ENCODE measurements at regions not wholly inside any gene's neighbourhood (a gene's known extent, or its start where the extent isn't known, plus 50 kb on each side); places are given as distances from the start of the nearest gene placed in this dataset.

GRCh38 chr2:239608723-239609122 lies 207.9 kb upstream of the HDAC4 start:
- no peak for DNase-seq

GRCh38 chr2:239608260-239608659 lies 207.4 kb upstream of the HDAC4 start:
- DNase-seq, result no peak

GRCh38 chr2:239607517-239608191 lies 206.8 kb upstream of the HDAC4 start:
- DNase-seq, result no peak

DNA sequence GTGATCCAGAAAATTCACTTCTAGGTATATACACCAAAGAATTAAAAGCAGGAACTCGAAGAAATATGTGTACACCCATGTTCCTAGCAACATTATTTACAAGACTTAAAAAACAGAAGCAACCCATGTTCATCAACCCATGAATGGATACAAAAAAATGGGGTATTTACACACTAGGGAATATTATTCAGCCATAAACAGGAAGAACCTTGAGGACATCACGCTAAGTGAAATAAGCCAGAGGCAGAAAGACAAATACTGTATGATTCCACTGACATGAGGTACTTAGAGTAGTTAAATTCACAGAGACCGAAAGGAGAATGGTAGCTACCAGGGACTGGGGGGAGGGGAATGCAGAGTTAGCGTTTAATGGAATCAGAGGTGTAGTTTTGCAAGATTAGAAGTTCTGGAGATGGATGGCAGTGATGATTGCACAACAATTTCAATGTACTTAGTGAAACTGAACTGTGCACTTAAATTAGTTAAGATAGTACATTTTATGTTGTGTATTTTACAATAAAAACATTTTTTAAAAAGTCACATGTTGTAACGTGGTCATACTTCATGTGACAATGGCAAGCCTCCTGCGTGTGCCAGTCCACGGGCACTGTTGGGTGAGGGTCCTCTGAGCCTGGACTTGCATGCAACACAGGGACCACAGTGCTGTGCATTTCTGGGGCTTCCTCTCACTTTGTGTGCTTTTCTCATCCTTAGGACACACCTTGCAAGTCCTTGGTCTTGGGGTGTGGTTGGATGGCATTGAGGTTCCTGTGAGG lies 206.1 kb upstream of the HDAC4 start:
- DNase-seq, result no peak

DNA sequence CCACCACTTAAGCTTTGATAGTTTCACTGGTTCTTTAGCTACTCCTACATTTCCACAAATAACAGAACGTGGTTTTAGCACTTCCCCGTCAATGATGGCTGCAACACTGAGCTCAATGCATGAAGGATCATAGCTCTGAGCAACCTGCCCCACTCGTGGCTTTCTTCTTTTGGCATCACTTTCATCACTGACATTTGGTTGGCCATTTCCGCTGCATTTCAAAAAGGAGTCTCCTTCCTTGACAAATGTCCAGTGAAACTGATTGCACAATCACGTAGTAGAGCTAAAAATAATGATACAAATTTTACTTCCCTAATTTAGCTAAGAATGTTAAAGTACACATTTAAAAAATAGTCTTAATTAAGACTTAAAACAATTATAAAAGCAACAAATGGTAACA lies 205.2 kb upstream of the HDAC4 start:
- peak; percentile 75 for DNase-seq

- no peak for DNase-seq
These were observed 204.6 kb upstream of the HDAC4 start for GRCh38 chr2:239605409-239605808.

DNA sequence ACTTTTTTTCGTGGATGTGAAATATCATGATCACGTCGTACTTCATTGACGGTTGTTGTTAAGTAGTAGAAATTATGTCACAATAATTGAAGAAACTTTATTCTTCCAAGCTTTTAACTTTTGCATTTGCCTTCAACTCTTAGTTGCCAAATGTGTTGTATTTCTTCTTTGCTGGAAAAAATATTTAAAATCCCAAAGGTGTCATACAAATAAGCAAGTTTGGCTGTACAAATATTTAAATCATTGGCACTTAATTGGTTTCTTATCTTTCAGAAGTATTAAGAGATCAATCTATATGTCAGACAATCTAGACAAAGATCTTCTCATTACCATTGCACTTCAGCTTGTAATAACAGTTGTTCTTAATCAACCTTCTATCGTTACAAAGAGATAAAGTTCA lies 204.0 kb upstream of the HDAC4 start:
- no peak for DNase-seq

DNA sequence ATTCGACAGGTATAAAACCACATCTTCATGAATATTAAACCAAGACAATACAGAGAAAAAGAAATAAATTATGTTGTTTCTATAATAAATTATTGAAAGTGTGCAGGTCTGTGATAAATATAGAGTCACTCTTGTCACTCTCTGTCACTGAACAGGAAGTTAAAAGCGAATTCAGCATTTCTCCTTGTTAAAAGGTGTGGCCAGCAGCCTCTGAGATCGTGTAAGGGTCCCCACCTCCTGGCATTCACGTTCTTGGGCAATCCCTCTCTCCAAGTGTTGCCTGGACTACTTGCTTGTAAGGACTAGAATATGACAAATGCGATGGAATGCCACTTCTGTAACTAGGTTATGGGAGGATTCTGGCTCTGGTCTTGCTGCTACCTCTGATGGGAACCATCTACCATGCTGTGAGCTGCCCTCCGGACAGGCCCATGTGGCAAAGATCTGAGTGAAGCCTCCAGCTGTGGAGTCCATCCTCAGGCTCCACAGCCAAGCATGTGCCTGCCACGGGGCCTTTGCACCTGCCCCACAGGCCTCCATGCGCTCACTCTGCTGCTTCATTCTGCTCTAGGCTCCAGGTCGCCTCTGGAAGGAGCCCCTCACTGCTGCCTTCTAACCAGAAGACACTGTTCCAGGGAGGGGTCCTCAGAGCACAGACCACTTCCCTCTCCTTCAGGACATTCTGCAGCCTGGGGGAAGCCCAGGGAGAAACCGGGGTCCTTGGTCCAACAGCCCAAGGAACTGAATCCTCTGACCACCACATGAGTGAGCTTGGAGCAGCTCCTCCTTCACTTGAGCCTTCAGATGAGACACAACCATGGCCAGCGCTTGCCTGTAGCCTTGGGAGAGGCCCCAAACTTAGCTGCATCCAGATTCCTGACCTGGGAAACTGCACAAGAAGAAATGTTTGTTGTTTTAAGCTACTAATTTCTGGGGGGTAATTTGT lies 202.9 kb upstream of the HDAC4 start:
- DNase-seq, result no peak

DNA sequence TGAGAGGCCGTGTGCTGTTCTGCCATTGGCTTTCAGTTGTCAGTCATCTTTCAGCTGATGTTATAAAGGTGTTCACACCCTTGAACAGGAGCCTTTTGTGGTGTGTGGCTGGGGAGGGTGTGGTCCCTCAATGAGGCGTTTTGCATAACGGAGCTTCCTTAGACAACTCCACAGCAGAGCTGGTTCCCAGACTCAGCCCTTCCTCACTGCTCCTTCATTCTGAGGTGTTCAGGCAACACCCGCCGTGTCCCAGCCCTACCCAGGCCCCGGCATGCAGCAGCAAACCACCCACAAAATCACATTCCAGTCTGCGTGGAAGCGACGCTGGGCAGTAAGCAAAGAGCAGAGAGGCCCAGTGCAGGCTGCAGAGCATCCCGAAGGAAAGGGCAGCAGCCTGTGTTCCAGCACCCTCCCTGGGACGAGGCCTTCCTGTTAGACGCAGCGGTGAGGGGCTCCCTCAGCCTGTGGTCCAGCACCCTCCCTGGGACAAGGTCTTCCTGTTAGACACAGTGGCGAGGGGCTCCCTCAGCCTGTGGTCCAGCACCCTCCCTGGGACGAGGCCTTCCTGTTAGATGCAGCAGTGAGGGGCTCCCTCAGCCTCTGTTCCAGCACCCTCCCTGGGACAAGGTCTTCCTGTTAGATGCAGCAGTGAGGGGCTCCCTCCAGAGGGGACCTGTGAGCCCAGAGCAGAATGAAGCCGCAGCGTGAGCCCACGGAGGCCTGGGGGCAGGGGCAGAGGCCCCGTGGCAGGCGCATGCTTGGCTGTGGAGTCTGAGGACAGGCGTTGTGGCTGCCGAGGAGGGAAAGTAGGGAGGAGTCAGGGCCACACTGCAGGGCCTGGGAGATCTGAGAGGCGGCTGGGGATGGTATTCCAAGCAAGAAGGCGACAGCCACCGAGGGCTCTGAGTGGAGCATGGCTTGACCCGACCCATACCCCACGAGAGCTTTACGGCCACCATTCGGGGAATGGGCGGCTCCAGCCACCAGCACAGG lies 201.8 kb upstream of the HDAC4 start:
- DNase-seq, result no peak

DNA sequence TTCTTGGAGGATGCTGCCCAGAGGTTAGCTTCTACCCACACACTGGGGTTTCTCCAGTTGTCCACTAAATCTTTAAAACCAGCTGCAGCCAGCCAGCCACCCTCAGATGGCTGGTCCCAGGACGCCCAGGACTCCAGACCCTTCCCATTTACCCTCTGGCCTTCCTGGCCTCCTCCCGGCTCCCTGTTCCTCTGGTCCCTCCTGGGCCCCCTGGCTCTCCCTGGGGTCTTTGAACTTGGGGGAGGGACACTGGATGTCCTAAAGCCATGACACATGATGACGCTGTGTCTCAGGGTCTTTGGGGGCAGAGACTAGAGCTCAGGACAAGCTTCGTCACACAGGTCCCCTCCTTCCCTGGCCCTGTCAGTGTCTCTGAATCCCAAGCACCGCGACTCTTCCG lies 201.1 kb upstream of the HDAC4 start:
- DNase-seq, result no peak

- no peak for DNase-seq
These were observed 200.5 kb upstream of the HDAC4 start for GRCh38 chr2:239601201-239601851.

GRCh38 chr2:239600650-239601049 lies 199.8 kb upstream of the HDAC4 start:
- no peak for DNase-seq

DNA sequence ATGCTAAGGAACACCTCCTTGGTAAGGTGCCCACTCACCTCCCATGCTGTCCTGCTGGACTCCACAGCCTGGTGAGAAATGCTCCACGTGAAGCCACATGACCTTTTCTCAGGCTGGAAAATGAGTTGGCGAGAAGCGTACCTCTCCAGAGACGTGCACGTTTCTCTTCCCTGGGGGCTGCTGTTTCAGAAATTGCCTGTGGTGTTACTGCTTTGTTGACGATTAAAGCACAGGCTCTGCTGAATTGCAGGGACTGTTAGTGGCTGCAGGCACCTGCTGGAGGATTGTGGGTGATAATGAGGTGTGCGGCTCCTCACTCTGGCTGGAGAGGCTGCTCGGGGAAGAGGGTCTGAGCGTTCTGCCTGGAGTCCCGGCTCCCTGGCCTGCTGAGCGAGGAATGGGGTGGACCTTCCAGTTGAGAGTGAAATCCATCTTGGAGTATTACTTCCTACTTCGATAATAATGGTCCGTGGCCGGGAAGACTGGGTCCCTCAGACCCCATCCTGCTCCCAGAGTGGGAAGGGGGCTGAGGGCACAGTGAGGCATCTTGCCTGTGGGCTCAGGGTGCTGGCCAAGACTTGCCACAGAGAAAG lies 199.3 kb upstream of the HDAC4 start:
- DNase-seq, result no peak

GRCh38 chr2:239599299-239599698 lies 198.5 kb upstream of the HDAC4 start:
- DNase-seq, result no peak

DNA sequence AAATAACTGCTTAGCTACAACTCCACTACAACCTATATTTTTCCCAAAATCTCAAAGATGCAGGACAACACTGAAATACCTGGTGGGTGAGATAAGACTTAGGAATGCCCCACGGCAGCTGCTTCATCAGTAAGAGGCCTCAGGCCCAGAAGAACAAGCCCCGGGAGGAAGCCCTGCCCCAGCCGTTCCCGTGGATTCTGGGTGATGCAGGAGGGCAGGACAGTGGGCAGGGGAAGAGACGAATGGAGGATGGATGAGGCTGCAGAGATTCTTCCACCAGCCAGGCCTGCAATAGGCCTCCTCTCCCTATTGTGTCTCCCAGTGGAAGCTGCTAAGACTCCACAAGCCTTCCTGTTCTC lies 197.9 kb upstream of the HDAC4 start:
- no peak for DNase-seq

DNA sequence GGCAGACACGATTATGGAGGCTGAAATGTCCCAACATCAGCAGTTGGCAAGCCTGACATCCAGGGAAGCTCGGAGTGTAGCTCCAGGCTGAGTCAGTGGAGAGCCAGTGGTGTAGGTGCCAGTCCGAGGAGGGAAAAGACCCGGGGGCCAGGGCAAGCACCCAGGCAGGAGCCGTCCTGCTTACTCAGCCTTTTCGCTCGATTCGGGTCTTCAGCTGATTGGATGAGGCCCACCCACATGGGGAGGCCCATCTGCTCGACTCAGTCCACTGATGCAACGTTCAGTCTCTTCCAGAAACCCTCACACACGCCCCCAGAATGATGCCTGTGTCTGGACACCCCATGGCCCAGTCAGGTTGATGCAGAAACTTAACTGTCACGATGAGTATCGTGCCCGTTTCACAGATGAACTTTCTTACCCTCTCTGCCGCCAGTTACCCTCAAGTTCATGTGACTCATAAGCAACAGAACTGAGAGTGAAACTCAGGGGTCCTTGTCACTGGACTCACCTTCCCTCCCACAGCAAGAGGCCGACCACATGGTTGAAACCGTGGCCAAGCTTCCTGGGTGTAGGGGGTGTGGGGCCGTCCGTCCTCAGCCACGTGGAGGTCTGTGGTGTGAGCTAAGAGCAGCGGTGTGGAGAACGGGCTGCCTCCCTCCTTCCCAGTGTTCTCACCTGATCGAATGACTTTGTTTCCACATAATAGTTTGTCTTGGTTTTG lies 197.4 kb upstream of the HDAC4 start:
- DNase-seq, result no peak

DNA sequence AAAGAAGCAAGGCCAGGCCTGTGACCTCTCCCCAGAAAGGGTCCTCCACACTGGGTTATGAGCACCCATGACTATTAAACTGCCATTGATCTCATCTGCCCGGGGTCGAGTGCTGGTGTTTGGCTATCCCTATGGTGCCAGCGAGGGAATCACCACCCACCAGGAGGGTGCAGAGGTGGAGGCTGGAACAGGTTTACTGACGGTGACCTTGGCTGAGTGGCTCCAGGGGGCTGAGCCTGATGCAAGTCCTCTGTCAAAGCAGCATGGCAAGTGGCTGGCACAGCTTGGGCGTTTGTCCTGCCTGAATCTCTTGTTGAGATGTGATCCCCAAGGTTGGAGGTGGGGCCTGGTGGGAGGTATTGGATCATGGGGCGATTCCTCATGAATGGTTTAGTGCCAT lies 196.4 kb upstream of the HDAC4 start:
- no peak for DNase-seq

GRCh38 chr2:239596792-239597191 lies 196.0 kb upstream of the HDAC4 start:
- DNase-seq, result no peak

DNA sequence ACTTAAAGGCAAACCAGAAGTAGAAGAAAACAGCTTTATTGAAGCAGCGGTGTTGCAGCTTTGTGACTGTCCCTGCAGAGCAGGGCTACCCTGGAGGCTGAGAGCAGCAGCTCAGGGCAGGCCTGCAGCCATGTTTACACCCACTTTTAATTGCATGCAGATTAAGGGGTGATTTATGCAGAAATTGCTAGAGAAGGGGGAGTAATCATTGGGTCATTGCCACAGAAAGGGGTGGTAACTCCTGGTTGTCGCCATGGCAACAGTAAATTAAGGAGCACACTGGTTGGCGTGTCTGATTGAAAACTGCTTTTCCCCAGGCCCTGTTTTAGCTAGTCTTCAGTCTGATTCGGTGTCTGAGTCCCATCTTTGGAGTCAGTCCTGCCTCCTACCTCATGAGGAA lies 195.4 kb upstream of the HDAC4 start:
- DNase-seq, result no peak

DNA sequence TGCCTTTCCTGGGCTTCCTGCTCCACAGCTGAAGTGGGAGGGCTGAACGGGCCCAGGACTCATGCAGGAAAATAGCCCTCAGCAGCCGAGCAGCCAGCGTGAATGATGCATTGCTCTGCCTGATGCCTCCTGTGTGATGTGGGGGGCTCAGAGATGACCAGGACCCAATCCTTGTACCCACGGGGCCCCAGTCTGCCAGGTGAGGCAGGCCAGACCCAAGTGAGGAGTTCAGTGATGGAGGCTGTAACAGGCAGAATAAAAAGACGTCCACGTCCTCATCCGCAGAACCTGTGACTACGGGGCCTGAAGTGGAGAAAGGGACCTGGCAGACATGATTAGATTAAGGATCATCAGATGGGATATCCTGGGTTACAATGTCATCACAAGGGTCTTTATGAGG lies 194.9 kb upstream of the HDAC4 start:
- DNase-seq, result no peak
